ENCODE measurements at regions not wholly inside any gene's neighbourhood (a gene's known extent, or its start where the extent isn't known, plus 50 kb on each side); places are given as distances from the start of the nearest gene placed in this dataset.

- no peak for TF ChIP-seq EZH2 (IDR thresholded peaks at IDR 0.05; ENCODE audit: borderline replicate concordance, insufficient read depth, low read depth, low read length, poor library complexity, severe bottlenecking)
- TF ChIP-seq, protein P1, sequence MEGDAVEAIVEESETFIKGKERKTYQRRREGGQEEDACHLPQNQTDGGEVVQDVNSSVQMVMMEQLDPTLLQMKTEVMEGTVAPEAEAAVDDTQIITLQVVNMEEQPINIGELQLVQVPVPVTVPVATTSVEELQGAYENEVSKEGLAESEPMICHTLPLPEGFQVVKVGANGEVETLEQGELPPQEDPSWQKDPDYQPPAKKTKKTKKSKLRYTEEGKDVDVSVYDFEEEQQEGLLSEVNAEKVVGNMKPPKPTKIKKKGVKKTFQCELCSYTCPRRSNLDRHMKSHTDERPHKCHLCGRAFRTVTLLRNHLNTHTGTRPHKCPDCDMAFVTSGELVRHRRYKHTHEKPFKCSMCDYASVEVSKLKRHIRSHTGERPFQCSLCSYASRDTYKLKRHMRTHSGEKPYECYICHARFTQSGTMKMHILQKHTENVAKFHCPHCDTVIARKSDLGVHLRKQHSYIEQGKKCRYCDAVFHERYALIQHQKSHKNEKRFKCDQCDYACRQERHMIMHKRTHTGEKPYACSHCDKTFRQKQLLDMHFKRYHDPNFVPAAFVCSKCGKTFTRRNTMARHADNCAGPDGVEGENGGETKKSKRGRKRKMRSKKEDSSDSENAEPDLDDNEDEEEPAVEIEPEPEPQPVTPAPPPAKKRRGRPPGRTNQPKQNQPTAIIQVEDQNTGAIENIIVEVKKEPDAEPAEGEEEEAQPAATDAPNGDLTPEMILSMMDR (IDR thresholded peaks at IDR 0.05): no peak
Observed at GRCh38 chrX:40831750-40832149, 96.4 kb upstream of the MED14 start.

All from B cell (primary cell).